CD4-positive, alpha-beta T cell treated with Interleukin-15 for 4 hours (primary cell): ENCODE measurements at regions not wholly inside any gene's neighbourhood (a gene's known extent, or its start where the extent isn't known, plus 50 kb on each side); places are given as distances from the start of the nearest gene placed in this dataset.

Experiments
- DNase-seq: peaks from one replicate; pipeline ENCODE4 v3.0.0-alpha.2; 2020; ENCODE audit warnings: low spot score

DNA sequence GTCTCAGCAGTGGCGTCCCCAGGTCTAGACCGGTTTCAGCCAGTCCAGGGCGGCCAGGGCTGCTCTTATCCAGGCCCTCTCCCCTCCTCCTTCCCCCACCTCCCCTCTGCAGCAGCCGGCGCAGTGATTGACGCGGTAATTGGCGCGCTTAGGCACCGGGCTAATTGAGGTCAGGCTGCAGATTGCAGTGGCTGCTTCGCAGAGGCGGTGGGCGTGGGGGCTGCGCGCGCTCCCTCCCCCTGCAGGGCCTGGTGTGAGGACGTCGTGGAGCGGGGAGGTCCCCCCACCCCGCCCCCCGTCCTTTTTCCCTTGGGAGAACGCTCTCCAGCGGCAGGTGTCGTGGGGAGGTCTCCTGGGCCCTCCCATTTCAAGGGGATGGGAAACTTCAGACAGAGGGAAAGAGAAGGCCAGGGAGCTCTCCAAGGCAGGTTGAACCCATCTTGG lies 70.4 kb upstream of the BLCAP start:
- DNase-seq = no peak

DNA sequence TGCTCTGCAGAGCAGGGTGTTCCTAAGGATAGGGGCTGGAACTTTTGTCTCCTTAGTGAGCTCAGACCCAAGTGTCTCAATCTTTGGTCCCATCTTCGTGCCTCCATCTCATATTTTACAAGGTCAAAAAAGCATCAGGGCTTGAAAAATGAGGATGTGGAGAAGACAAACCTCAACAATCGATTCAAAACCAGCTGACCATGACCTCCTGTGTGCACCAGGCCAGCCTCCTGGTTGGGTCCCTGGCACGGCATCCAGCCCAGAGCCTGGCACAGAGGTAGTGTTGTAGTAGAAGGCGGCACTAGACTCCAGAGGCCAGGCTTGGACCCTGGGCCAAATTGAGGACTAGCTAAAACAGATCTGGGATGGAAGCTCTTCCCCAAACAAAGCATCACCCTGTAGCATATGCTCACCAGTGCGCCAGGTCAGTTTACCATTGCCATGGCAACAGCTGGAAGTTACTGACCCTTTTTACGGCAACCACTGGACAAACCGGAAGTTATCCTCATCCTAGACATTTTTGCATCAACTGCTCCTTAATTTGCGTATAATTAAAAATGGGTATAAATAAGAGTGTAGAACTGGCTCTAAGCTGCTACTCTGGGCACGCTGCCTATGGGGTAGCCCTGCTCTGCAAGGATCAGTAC lies 69.3 kb upstream of the BLCAP start:
- DNase-seq = no peak

DNA sequence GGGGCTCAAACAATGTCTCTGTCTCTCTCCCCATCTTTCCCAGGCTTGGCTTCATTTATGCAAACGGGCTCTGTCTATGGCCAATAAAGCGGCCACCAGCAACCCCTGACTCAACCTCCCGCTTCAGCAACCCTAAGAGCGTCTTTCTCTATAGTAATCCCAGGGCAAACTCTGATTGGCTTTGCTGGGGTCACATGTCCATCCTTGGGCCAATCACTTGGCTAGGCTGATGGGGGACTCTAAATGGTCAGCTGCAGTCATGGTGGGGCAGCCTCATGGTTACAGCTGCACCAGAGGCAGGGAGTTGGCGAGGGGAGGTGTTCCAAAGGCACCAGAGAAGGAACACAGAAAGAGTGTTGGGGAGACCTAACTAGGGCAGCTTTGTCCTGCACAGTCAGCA lies 68.5 kb upstream of the BLCAP start:
- no peak for DNase-seq

DNA sequence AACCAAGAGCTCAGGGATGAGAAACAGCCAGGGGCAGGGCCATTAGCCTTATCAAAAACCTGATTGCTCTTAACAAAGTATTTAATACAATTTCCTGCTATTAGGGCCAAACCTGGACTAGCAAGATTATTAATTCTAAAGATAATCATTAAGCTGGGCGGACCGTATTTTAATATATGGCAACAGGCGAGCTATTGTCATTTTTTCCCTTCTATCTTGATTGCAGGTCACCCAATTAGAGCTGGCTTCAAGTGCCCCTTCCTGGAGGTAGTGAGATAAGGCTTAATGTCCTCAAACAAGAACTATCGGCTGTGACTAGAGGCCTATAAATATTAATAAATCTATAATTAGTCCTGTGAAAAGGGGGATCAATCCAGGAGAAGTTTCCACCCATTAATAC lies 66.0 kb upstream of the BLCAP start:
- DNase-seq = no peak

DNA sequence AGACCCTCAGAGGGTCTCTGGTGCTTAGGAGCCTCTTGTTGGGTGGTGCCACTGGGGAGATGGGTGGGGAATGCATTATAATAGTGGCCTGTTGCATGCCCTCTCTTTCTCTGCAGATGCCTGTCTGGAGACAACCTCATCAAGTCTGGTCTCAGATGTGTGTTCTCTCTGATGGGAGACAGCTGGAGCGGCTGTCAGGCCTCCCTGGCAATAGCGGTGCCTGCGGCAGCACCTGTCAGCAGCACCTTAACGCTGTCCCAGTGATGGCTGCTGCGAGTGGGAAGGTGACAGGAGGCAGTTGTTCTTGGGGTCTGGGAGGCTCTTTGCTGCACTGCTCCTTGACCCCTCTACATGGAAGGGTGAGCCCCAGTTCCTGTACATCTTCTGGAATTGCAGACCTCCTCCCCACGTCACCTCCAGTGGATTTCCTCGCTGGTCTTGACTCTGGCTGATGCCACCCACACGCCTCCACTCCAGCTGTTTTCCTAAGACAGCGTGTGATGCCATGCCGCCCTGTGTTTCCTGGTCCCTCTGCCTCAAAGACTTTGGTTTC lies 63.3 kb upstream of the BLCAP start:
- DNase-seq = no peak

DNA sequence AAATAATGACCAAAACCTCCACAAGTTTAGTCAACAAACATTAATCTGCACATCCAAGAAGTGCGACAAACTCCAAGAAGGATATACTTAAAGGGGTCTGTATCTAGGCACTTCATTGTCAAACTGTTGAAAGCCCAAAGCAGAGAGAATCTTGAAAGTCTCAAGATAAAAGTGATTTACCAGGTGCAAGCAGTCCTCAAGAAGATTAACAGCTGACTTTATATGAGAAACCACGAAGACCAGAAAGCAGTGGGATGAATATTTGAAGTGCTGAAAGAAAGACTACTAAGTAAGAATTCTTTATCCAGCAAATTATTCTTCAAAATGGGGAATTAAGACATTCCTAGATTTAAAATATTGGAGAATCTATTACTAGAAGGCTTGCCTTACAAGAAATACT lies 58.4 kb upstream of the BLCAP start:
- DNase-seq = no peak

DNA sequence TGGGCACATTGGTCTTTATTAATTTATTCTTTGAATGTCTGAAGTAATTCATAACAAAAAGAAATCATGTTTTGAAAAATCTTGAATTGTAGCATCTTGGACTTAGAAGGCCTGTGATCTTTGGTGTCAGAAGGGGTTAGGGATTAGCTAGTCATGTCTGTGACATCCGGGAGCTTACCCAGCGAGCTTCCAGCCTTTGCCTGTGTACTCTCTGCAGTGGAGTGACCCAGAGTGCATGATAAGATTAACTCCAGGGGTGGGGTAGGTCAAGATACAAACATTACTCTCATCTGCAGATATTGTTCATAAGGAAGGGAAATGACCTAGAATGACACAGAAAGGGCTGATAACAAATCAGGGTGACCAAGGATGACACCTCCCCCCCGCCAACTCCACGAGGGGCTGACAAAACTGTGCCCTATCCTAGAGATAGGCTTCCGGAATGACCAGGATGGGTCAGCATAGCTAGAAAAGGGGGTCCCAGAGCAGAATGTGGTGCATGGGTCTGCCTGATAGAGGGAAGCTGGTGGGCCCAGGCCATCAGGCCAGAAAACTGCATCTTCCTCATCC lies 56.6 kb upstream of the BLCAP start:
- DNase-seq = no peak

DNA sequence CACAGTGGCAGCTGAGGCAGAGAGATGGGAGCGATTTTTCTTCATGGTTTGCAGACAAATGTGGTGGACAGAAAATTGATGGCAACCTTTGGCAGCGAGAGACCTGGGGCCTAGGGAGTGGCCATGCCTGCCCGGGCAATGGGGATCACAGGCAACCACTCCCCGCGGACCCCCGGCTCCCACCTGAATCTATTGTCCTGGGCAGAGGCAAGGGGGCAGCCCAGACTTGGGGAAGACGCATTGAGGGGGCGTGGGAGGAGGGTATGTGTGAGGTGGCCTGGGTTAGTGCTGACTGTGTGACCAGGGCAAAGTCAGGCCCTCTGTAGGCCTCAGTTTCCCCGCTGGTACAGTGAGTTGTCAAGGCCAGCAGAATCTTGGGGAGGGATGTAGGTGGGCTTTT lies 53.6 kb upstream of the BLCAP start:
- no peak for DNase-seq

DNA sequence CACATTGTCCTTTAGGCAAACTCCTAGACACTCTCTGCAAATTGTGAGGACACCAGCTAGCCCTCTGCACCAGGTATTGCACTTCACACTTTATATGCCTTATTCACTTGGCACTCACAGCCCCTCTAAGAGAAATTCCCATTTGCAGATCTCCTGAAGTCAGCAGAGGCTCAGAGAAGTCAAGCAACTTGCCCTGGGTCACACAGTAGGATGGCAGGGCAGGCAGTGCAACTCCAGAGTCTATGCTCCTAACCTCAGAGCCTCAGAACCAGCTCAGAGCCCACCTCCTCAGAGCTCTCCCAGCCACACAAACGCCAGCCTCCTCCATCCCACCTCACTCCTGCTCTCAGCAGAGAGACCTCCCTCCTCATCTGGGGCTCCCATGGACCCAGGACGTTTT lies 52.4 kb upstream of the BLCAP start:
- DNase-seq = no peak

DNA sequence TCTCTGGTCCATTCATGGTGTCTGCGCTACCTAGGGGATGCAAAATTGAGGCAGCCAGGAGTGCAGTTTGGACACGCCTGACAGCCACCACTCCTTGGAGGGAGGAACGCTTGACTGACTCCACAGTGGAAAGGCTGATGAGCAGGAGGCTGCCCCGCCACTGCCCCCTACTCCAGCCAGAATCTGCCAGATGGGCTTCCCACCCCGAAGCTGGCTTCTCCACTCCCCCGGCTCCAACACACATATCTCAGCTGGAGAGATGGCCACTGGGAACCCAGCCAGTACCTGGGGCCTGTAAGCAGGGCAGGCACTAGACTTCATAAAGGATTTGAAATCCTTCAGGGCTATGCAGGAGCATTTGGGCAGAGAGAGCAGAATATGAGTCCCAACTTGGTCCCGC lies 51.4 kb upstream of the BLCAP start:
- DNase-seq = no peak

DNA sequence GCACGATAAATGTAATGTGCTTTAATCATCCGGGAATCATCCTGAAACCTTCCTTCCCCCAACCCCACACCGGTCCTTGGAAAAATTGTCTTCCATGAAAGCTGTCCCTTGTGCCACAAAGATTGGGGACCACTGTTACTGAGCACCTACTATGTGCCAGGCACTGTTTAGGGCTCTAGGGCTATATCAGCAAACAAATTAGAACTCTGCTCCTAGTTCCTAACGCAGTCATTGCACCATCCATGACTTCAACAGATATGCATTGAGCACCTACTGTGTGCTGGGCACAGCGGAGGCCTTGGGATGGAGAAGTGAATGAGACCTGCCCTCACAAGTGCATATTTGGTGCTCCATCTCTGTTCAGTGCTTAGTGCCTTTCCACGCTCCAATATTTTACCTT lies 50.3 kb upstream of the BLCAP start:
- no peak for DNase-seq
